Neural cell (in vitro differentiated cells): ENCODE measurements at regions not wholly inside any gene's neighbourhood (a gene's known extent, or its start where the extent isn't known, plus 50 kb on each side); places are given as distances from the start of the nearest gene placed in this dataset.

Source experiments
- CTCF ChIP-seq: fragments of 450-650 bp; IDR thresholded peaks from 2 replicates; pipeline ENCODE4 v1.5.1; 2014; ENCODE audit warnings: antibody characterized with exemption, mild to moderate bottlenecking, moderate library complexity; ENCODE audit not compliant: poor library complexity, severe bottlenecking
- EP300 ChIP-seq: fragments of 450-650 bp; conservative IDR thresholded peaks from 2 replicates; pipeline ENCODE4 v1.6.1; 2014; ENCODE audit warnings: antibody characterized with exemption, mild to moderate bottlenecking, moderate library complexity; ENCODE audit not compliant: poor library complexity, severe bottlenecking
- EZH2 ChIP-seq: fragments of 200-600, 300-800 bp; shearing (Covaris generic), sonication (generic); IDR thresholded peaks from 2 replicates; pipeline ENCODE4 v1.6.1; 2014; ENCODE audit warnings: antibody characterized with exemption, low read length, borderline replicate concordance, mild to moderate bottlenecking; ENCODE audit not compliant: insufficient read depth, poor library complexity, severe bottlenecking
- MXI1 ChIP-seq: fragments of 450-650 bp; conservative IDR thresholded peaks from 2 replicates; pipeline ENCODE4 v1.6.1; 2014; ENCODE audit warnings: antibody characterized with exemption, mild to moderate bottlenecking; ENCODE audit not compliant: poor library complexity, severe bottlenecking
- POLR2AphosphoS5 ChIP-seq: IDR thresholded peaks from 2 replicates; pipeline ENCODE4 v1.6.1; 2012
- RAD21 ChIP-seq: fragments of 450-650 bp; conservative IDR thresholded peaks from 2 replicates; pipeline ENCODE4 v1.6.1; 2014; ENCODE audit warnings: antibody characterized with exemption, mild to moderate bottlenecking, moderate library complexity
- REST ChIP-seq: IDR thresholded peaks from 2 replicates; pipeline ENCODE4 v1.6.1; 2012; ENCODE audit warnings: borderline replicate concordance
- SMC3 ChIP-seq: fragments of 450-650 bp; conservative IDR thresholded peaks from 2 replicates; pipeline ENCODE4 v1.6.1; 2014; ENCODE audit warnings: antibody characterized with exemption, mild to moderate bottlenecking, moderate library complexity; ENCODE audit not compliant: poor library complexity
- TAF1 ChIP-seq: IDR thresholded peaks from 2 replicates; pipeline ENCODE4 v1.6.1; 2012; ENCODE audit warnings: low read depth

GRCh38 chr6:115602466-115602865 is 458.2 kb downstream of the FRK start:
- no peak for TF ChIP-seq CTCF
- TF ChIP-seq EP300 = no peak
- no peak for TF ChIP-seq POLR2AphosphoS5
- TF ChIP-seq SMC3 = no peak
- no peak for TF ChIP-seq MXI1
- TF ChIP-seq EZH2 = no peak
- TF ChIP-seq TAF1 = no peak
- no peak for TF ChIP-seq REST
- no peak for TF ChIP-seq RAD21
